NCI-H2196 treated with DMSO at 0.1 percent for 48 hours (cell line): ENCODE measurements at regions not wholly inside any gene's neighbourhood (a gene's known extent, or its start where the extent isn't known, plus 50 kb on each side); places are given as distances from the start of the nearest gene placed in this dataset.

ENCODE experiments used
- DNase-seq: peaks from one replicate; lab custom pipeline; 2025; ENCODE audit not compliant: unreplicated experiment; lab: John Stamatoyannopoulos, UW

GRCh38 chr1:234709473-234710228 is 99.7 kb upstream of the IRF2BP2 start:
- DNase-seq = no peak

- no peak for DNase-seq
Measured at GRCh38 chr1:234708700-234709395, 98.9 kb upstream of the IRF2BP2 start.

DNA sequence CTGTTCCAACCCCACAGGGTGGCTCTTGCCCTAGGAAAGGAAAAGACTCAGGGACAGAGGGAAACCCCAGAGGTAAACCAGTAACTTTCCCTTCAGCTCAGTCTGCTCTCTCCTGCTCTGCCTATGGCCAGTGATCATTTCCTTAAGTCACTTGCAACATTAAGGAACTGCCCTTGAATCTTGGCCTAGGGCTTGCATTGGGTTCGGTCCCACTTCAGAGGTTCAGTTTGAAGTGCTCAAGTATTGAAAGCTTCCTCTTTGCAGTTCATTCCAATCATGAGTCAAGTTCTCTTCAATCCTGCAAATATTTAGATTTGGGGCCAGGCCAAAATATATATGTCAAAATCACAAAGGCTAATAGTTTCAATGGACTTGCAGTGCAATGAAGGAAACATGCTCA is 97.7 kb upstream of the IRF2BP2 start:
- no peak for DNase-seq

DNA sequence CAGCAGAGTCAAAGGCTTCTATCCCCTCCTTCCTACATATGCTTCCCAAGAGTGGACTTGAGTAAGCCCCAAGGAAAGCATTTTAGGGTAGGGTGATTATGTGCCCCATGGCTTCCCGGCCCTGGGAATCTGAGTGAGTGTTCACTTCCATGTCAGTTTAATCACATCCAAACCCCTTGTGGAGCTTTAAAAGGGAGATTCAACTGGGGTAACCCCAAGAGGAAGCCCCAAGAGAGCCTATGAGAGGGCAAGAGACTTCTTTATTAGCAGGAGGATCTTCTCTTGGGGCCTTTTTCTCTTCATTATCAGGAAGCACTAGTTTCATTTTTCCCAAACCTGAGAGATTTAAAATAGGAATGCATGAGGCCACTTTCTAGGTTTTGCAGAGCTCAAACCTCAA is 97.0 kb upstream of the IRF2BP2 start:
- no peak for DNase-seq

DNA sequence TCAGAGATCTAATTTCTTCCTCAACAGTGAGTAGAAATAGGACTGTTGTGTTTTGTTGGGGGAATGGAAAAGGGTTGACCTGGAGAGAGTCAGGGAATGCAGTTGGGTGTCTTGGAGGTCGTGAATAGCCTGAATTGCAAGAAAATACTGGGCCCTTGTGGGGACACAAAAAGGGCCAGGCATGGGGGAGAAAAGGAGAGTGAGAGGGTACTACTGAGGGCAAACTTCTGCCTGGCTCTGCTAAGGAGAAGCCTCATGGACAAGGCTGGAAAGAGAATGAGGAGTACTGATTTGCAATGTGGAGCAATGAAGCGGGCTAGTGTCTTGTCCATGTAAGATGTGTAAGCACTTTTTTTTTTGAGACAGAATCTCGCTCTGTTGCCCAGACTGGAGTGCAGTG is 96.2 kb upstream of the IRF2BP2 start:
- no peak for DNase-seq

DNA sequence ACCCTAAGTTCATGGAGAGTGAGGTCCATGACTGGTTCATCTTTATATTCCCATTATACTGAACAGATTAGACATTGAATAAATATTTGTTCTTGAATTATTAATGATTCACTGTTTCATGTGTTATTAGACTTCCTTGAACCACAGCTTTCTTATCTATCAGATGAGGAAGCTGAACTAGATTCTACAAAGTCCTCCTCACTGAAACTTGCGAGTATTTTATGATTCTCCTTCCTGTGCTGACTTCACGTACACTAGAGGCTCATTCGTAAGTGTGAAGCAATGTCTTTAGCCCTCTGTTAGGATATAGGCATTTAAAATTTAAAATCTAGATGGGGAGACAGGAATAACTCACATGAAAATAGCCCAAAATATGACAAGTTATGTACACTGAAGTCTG is 95.6 kb upstream of the IRF2BP2 start:
- no peak for DNase-seq

DNA sequence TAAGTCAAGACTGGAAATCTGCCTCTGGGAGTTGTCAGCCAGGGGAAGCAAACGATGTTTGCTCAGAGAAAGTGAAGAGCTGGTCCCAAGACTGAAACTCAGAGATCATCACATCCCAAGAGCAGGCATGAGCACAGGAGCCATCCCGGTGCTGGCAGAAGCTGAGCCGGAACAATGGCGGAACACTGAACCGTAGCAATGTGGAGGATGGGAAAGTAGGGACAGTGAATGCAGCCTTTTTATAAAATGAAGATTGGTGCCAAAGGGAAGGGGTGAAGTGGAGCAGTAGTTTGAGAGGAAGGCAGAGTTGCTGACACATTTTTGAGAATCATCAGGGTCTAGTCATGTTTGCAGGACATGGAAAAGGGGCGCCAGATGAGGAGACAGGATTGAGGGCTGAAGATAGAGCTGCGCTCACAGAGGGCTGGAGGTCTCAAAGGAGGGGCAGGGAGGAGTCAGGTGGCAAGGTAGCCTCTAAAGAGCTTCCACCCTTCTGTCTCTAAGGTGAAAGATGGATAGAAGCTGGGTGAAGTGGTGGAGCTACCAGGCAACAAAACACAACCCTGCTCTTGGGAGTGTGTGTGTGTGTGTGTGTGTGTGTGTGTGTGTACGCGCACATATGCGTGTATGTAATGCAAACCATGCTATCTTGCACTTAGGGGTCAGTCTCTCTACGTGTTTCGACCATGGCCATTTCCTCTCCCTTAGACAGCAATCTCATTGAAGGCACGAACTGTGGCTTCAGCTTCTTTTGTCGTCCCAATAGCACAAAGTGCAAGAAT is 94.3 kb upstream of the IRF2BP2 start:
- DNase-seq = no peak

DNA sequence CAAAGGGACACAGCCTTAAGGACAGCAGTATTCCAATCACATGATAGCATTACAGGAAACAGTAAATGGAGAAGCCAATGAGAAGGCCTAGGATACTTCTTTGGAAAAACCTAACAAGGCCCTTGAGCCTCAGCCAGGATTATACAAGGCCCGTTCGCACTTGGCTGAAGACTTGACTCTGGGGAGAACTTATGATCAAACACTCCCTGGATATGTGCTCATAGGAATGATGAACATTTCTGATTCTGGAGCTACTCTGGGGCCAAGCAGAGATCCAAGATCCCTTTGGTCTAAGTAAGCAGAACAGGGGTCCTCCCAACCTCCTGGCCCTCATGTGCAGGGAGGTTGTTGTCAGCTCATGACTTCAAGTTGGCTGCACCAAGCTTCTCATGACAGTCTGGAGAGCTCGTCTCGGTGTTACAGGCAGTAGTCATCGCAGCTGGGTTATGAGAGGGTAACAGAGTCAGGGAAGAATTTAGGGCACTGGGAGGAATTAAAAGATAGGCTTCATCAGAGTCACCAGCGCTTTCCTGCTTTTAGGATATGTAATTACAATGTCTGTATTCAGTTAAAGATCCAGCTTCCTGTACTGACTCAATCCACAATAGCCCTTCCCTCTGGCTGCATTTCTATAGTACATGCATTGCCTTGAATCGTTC is 92.5 kb upstream of the IRF2BP2 start:
- no peak for DNase-seq

DNA sequence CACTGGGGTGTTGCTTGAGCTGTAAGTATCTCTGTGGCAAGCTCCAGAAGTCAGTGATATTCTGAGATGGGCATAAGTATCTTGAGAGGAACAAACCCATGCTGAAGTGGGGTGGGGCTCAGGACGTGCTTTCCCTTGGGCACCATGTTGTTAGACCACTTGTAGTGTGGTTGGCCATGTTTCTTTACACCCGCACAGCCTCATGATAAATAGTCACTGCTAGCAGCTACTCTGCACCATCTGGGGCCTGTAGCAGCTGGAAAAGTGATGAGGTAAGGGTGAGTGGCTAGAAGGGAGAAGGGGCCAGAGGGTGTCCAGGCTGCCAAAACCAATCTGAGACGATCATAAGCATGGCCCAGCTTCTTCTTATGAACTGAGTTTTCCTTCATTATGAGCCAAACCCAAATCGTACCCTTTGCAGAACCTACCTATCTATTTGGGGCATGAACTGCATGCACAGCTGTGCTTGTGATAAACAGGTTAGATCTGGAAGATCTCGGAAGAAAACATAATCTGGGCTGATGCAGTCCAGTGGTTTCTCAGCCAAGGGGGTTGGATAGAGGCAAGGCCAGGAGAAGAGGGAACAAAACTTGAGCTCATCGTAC is 91.9 kb upstream of the IRF2BP2 start:
- DNase-seq = no peak

DNA sequence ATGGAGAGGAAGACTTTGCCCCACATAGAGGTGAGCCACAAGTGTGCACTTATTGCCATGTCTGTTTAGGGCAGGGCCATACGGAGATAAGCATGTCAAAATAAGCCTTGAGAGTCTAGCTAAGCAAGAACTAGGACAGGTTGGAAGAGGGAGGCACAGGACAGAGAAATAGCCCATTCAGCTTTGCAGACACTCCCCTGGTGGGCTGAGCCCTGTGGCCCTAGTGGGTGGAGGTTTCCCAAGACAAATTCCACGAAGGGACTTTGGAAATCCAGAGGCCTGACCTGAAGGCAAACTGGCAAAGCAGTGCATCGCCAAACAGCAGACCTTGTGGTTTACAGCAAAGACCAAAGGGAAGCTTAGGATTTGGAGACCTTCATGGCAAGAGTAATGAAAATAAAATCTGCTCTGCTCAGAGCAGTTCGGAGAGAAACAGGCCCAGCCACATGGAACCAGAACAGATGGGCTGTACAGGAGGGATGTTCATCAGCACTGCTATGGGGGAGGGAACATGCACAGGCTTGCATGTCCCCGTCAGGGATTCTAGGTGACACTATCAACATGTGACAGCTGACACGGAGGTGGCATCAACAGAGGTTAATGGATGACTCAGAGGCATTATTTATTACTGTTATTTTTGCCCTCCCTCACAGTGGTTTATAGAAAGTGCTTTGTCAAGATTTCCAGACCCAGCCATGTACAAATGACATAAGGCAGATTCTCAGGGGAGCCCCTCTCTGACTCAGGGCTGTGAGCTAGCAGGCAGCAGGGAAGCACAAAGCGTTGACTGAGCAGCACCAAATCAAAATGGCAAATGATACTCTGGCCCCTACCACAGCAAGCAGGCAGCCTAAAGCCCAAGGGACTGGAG is 90.1 kb upstream of the IRF2BP2 start:
- no peak for DNase-seq

GRCh38 chr1:234698686-234699085 is 88.7 kb upstream of the IRF2BP2 start:
- DNase-seq = no peak

DNA sequence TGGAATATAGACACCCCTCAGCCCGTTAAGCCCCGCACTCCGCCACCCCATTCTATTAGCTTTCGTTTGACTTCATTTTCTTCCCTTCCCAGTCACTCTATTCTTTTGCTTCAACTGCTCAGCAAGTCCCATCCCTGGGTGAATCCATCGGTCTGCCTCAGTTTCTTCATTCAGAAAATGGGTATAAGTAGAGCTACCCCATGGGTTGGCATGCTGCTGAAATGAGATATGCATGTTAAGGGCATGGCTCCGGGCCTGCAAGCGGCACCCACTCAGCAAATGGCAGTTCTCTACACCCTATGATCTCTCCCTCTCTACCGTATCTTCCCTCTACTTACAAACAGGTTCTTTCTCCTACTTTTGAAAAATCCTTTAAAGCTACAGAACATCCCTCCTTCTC is 87.8 kb upstream of the IRF2BP2 start:
- no peak for DNase-seq

DNA sequence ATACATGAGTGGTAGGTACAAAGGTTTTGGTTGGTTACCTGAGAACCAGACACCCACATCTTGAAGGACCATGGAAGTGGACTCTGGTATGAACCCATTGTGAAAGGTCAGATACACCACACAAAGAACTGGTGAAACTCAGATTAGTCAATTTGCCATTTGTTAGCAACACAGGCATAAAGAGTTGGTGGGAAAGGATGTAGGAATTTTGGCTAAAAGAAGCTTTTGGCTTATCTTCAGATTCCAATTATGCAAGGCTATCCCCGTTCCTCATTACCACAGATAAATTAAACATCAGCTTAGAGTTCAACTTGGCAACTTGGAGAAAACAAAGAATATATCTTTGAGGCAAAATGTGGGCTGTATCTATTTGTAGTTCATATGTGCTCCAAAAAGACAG is 87.0 kb upstream of the IRF2BP2 start:
- DNase-seq = no peak

DNA sequence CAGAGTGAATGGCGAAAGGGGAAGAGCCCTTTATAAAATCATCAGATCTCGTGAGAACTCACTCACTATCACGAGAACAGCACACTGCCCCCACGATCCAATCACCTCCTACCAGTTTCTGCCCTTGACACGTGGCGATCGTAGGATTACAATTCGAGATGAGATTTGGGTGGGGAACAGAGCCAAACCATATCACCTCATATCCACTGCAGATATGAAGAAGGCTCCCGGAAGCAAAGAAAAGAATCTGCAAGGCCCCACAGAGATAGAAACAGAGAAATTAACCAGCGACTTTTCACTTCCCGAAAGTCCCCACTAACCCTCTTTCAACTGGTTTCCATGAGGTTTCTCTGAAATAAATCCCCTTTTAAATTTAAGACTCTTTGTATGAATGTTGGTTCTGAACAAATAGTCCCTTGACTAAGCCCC is 86.2 kb upstream of the IRF2BP2 start:
- DNase-seq = no peak

- no peak for DNase-seq
Measured at GRCh38 chr1:234694661-234695060, 84.7 kb upstream of the IRF2BP2 start.

DNA sequence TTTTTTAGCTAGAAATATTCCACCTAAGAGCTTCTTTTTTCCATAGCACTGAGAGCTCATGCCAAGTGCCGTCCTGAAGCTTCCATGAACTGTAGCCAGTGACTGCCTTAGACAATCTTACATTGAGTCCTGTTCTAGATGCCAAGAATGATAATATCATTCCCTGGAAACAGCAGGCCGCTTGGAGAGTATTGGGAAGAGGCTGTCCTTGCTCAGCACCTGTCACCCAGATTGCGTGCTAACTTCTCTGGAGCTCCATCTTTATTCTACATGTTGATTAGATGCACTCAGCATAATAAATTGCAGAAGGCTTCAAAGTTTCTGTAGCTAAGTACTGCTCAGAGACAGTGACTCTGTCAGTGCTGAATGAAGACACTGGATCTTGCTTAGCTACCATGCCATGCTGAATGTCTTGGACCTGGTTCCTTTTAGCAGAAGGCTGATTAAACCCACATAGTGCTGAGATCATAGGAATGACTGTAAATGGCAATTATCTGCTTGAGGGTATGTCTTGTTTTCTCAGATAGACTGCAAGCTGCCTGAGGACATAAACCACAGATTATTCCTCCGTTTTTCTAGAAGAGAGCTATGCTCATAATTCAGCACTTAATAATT is 83.1 kb upstream of the IRF2BP2 start:
- no peak for DNase-seq

DNA sequence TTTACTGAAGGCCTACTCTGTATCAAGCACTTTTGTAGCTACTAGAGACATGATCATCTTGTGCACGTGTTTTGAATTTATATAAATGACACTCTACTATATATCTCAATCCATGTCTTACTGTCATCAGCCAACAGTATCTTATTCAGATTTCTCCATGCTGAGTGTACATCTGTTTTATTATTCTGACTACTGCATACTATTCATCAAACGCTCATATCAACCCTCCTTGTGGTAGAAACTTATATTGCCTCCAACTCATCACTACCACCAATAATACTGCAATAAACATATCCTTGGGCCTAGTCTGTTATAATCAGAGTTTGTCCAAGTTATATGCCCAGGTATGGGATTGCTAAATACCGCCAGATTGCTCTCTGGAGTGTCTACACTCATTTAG is 81.6 kb upstream of the IRF2BP2 start:
- no peak for DNase-seq

DNA sequence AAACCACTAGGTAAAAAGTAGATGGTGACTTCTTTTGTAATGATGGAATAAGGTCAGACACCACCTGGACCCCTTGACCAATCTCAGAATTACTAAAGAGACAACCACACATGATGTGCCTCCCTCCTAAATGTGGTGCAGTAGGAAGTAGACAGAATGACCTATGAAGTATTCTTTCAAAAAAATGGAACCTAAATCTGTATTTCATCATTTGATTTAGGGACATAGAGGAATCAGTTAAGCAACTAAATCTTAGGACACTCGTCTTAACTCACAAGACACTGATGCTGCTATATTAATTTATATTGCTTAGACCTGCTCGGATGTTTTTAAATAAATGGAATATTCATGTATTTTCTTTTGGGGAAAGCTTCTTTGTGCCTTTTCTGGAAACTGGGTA is 80.9 kb upstream of the IRF2BP2 start:
- no peak for DNase-seq

DNA sequence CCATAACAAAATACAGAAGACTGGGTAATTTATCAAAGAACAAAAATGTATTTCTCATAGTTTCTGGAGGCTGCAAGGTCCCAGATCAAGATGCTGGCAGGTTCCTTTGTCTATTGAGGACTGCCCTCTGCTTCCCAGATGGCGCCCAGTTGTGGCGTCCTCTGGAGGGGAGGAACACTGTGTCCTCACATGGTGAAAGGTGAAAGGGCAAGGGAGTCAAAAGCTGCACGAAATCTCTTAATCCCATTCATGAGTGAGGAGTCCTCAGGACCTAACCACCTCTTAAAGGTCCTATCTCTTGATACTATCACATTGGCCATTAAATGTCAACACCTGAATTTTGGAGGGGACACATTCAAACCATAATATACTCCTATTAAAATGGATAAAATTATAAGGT is 79.3 kb upstream of the IRF2BP2 start:
- DNase-seq = no peak

- no peak for DNase-seq
Measured at GRCh38 chr1:234687011-234687410, 77.0 kb upstream of the IRF2BP2 start.
